Muscle layer of colon (tissue), 2 donors: ENCODE measurements at regions not wholly inside any gene's neighbourhood (a gene's known extent, or its start where the extent isn't known, plus 50 kb on each side); places are given as distances from the start of the nearest gene placed in this dataset.

Source experiments
- H3K27ac ChIP-seq: one replicate; pipeline ENCODE4 v1.7.0; 2013; ENCODE audit warnings: low read depth, mild to moderate bottlenecking, low read length, moderate library complexity
- H3K27me3 ChIP-seq, 2 donors: one replicate each; pipeline ENCODE4 v1.7.0; 2013; ENCODE audit warnings: low read length in 2 of 2, mild to moderate bottlenecking in 2 of 2; ENCODE audit not compliant: insufficient read depth in 2 of 2, control insufficient read depth in 1 of 2
- H3K36me3 ChIP-seq: one replicate; pipeline ENCODE4 v1.7.0; 2013; ENCODE audit warnings: mild to moderate bottlenecking, low read length; ENCODE audit not compliant: insufficient read depth
- H3K4me1 ChIP-seq: one replicate; pipeline ENCODE4 v1.7.0; 2013; ENCODE audit warnings: mild to moderate bottlenecking, low read length; ENCODE audit not compliant: insufficient read depth
- H3K4me3 ChIP-seq, 2 donors: one replicate each; pipeline ENCODE4 v1.7.0; 2013; ENCODE audit warnings: low read length in 2 of 2, low read depth in 1 of 2, mild to moderate bottlenecking in 1 of 2, moderate library complexity in 1 of 2
- H3K9ac ChIP-seq: one replicate; pipeline ENCODE4 v1.7.0; 2013; ENCODE audit warnings: low read length
- H3K9me3 ChIP-seq: one replicate; pipeline ENCODE4 v1.7.0; 2013; ENCODE audit warnings: mild to moderate bottlenecking, low read length
- donor health status: abdominal sarcoma.
- donor health status: Adenocarcinoma of cecum.

DNA sequence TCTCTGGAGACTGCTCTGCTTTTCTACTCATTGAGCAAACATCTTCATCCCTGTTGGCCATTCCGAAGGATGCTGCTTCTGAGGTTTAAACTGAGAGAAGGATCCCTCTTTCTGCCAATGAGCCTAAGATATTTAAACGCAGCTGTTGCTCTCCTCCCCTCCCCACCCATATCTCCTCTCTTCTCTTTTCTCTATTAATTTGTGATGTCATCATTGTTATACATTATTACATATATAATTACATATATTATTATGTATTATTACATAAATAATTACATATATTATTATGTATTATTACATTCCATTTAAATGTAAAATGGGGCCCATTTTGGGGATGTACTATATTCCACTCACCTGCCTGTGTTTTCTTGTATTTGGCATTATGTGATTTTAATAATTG is 82.7 kb upstream of the JUN start:
- no peak overlapping the region for H3K4me3 ChIP-seq

DNA sequence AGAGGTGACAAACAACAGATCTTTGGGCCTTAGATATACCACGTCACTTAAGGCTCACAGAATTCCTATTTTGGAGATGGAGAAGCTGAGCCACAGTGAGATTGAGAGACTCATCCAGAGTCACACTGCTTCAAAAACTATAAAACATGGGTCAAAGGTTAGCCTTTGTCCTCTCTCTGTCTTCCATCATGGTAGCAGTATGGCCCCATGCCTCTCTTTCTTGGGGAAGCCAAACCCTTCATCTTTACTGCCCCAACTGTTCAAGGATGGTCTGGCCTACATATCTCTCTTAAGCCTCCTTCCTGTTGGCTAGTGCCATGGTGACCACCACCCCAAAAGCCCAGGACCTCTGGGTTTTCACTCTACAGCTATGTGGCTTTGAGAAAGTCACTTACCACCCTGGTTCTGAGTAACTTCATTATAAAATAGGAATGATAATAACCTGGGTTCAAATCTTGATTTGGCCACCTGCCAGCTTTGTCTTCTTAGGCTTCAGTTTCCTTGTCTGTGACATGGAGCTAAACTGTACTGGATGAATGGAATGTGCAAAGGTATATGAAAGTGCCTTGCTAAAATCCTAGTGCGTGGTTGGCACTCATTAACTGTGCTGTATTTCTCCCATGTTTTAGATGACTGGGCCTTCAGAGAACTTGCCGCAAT is 85.9 kb upstream of the JUN start:
- no peak overlapping the region for H3K9ac ChIP-seq
- H3K36me3 ChIP-seq: no peaks in the 10 kb centered on the region
- H3K27me3 ChIP-seq: no peaks in the 10 kb centered on the region
- H3K4me3 ChIP-seq: no peak overlapping the region
- peaks cover 7% of the 10 kb centered on the region for H3K4me1 ChIP-seq
- no peak overlapping the region for H3K27ac ChIP-seq
- no peaks in the 10 kb centered on the region for H3K9me3 ChIP-seq

More for the DNA sequence above, 82.7 kb upstream of the JUN start:
- Histone ChIP-seq H3K36me3 (no peaks in the 10 kb centered on the region), H3K9me3 (no peaks in the 10 kb centered on the region), H3K27me3 (no peaks in the 10 kb centered on the region), H3K9ac (no peak overlapping the region), H3K27ac (no peak overlapping the region), H3K4me1 (no peaks in the 10 kb centered on the region)

DNA sequence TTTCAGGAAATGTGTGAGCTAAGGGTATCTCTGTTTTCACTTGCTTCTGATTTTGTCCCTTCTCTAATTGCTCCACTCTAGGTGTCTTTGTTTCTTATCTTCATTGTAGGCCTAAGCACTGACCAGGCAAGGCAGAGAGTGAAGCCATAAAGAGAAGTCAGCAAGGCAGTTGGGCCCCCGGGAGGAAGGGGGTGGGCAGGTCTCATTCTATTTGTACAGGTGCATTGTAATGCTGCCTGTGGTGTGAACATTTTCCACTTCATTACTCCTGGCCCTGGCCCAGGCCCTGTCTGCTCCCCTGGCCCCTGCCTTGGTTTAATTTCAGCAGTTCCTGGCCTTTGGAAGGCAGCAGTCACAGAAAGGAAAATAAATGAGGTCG is 86.4 kb upstream of the JUN start:
- no peaks in the 10 kb centered on the region for H3K9me3 ChIP-seq
- H3K36me3 ChIP-seq: no peaks in the 10 kb centered on the region
- H3K27me3 ChIP-seq: no peaks in the 10 kb centered on the region
- H3K27ac ChIP-seq: no peak overlapping the region
- peaks cover 12% of the 10 kb centered on the region for H3K4me1 ChIP-seq
- H3K4me3 ChIP-seq: no peak overlapping the region
- no peak overlapping the region for H3K9ac ChIP-seq

DNA sequence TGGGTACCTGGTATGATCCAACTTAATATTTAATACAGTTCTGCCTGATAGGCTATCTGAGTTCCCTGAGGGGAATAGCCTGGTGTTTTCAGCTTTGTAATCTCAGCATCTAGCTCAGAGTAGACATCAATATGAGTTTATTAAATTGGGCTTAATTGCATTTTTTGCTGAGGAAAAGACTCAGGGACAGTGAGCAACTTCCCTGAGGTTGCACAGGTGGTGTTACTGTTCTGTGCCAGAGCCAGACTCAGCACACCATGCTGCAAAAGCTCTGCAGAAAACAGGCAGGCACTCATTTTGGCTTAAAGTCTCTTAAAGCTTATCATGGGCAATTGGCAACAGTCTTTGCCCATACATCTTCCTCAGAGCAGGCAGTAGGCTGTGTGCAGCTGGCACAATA is 90.5 kb upstream of the JUN start:
- H3K9ac ChIP-seq: no peak overlapping the region
- peak overlapping the region in 1 of 2 donors; percentile 15 for H3K4me3 ChIP-seq
- peak overlapping the region; percentile 45 for H3K27ac ChIP-seq

DNA sequence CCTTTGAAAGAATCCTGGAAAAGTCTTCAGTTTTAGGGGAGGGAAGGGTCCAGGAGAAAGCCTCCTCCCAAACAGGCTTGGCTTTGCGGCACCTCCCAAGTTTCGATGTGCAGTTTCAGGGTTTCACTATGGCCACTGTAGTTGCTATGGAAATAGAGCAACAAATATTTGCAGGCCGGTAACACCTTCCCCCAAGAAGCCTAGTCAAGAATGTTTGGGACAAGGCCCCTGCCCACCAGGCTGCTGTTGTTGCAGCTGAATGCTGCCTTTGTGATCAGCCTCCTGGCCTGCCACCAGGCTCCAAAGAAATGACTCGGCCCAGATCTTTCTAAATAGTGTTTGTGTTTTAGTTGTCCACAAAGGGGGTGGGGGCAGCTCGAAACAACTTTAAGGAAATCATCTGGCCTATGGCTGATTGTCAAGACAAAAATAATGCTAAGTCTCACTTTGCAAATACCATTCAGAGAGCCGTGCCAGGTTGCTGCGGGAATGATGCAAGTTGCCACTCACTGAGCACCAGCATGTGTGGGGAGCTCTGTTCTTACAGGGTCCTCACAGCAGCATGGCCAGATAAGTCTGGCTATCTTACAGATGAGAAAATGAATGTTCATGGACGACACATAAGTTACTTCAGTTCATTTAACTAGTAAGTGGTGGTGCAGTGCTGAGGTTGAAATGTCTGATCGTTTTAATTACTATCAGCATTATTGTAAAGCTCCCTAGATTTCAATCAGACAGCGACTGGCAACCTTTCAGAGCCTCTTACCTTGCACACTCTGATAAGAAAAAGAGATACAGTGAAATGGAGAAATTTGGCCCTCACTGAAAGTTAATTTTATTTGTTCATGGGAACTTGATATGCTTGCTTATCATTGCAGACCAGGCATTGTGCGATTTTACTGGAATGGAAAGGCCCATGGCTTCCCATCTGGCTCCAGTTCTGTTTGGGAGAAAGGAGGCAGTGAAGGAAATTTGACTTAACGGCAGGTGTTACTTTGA is 91.2 kb upstream of the JUN start:
- Histone ChIP-seq H3K27me3 (no peaks in the 10 kb centered on the region), H3K4me3 (peak overlapping the region in 1 of 2 donors; percentile 15), H3K4me1 (peaks cover 15% of the 10 kb centered on the region), H3K9ac (no peak overlapping the region), H3K36me3 (no peaks in the 10 kb centered on the region), H3K9me3 (no peaks in the 10 kb centered on the region), H3K27ac (peak overlapping the region; percentile 45)

More for the DNA sequence above, 90.5 kb upstream of the JUN start:
- H3K9me3 ChIP-seq: no peaks in the 10 kb centered on the region
- no peaks in the 10 kb centered on the region for H3K27me3 ChIP-seq
- peaks cover 15% of the 10 kb centered on the region for H3K4me1 ChIP-seq
- no peaks in the 10 kb centered on the region for H3K36me3 ChIP-seq

DNA sequence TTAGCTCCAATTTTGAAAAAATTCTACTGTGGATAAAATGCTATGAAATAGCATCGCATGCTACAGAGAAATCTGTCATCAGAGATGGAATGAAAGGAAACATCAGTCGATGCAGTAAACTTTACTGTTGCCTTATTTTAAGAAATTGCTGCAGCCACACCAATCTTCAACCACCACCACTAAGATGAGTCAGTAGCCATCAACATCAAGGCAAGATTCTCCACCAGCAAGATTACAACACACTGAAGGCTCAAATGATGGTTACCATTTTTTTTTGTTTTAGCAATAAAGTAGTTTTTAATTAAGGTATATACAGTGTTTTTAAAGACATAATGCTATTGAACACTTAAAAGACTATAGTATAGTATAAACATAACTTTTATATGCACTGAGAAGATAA is 95.6 kb upstream of the JUN start:
- H3K9ac ChIP-seq: no peak overlapping the region
- H3K4me3 ChIP-seq: no peak overlapping the region
- H3K27ac ChIP-seq: no peak overlapping the region
- H3K27me3 ChIP-seq: no peaks in the 10 kb centered on the region
- no peaks in the 10 kb centered on the region for H3K9me3 ChIP-seq
- no peaks in the 10 kb centered on the region for H3K36me3 ChIP-seq
- peaks cover 13% of the 10 kb centered on the region for H3K4me1 ChIP-seq

DNA sequence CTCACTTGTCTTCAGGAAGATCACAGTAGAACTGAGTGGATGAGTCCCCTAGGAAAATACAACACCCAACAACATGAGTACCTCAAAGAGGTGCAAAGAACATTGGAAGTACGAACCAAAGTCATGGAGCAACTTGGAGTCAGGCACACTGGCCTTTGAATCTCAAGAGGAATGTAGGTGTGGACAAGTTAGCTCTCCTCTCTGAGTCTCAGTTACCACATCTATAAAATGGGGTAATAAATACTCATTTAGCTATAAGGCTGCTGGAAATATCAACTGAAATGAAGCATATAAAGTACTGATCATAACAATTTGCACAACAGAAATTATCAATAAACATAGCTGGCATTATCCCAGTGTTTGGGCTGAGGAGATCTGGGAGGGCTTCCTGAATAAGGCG is 96.7 kb upstream of the JUN start:
- Histone ChIP-seq H3K27me3 (no peaks in the 10 kb centered on the region), H3K4me3 (no peak overlapping the region), H3K36me3 (no peaks in the 10 kb centered on the region), H3K9ac (no peak overlapping the region), H3K4me1 (peaks cover 13% of the 10 kb centered on the region), H3K27ac (no peak overlapping the region), H3K9me3 (no peaks in the 10 kb centered on the region)

DNA sequence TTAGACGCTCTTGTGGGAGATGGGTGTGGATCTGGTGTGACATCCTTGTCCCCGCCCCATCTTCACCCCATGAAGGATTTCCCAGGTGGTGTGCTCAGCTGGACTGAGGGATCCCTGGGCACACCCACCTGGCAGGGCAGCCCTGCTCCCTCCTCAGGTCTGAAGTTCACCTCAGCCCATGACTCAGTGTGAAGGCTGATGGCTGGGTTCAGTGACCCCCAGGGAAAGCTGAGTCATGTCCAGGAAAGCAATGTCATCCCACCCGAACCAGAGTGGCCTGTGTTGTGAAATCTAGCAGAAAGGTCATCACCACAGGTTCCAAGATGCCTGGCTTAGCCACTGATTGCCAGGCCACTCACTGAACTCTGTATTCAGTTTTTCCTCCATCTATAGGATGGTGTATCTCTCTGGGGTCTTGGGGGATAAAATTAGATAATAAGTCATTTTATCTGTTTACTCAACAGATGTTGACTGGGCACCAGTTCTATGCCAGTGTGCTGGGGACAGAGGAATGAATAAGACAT is 97.7 kb upstream of the JUN start:
- H3K27me3 ChIP-seq: no peaks in the 10 kb centered on the region
- H3K4me1 ChIP-seq: peaks cover 12% of the 10 kb centered on the region
- no peak overlapping the region for H3K9ac ChIP-seq
- no peak overlapping the region for H3K4me3 ChIP-seq
- no peaks in the 10 kb centered on the region for H3K9me3 ChIP-seq
- H3K27ac ChIP-seq: no peak overlapping the region
- H3K36me3 ChIP-seq: no peaks in the 10 kb centered on the region

DNA sequence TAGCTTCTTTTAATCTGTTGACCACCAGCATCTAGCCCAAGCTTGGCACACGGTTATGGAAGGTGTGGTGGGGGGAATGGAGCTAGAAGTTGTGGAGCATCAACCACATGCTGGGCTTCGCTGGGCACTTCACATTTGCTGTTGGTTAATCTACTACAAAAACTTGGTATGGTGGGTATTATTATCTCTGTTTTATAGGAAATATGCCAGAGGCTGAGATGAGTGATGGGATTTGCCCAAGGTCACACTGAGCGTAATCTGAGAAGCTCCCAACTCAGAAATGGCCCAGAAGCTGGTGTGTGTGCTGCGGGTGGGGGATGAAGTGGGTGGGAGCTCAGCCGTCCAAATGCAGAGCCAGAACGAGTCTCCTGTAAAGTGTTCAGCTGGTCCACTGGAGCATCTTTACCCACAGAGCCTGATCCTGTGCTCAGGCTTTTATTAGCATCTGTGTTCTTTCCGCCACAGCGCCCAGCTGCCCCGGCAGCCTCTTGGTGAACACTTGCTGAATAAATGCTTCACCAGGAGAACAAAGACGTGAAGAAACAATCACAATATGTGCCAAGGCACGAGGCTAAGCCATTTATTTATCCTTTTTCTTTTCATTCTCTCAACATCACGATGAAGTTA is 98.6 kb upstream of the JUN start:
- no peaks in the 10 kb centered on the region for H3K9me3 ChIP-seq
- no peak overlapping the region for H3K27ac ChIP-seq
- H3K4me3 ChIP-seq: no peak overlapping the region
- H3K9ac ChIP-seq: no peak overlapping the region
- H3K4me1 ChIP-seq: peaks cover 12% of the 10 kb centered on the region
- H3K27me3 ChIP-seq: no peaks in the 10 kb centered on the region
- H3K36me3 ChIP-seq: no peaks in the 10 kb centered on the region

DNA sequence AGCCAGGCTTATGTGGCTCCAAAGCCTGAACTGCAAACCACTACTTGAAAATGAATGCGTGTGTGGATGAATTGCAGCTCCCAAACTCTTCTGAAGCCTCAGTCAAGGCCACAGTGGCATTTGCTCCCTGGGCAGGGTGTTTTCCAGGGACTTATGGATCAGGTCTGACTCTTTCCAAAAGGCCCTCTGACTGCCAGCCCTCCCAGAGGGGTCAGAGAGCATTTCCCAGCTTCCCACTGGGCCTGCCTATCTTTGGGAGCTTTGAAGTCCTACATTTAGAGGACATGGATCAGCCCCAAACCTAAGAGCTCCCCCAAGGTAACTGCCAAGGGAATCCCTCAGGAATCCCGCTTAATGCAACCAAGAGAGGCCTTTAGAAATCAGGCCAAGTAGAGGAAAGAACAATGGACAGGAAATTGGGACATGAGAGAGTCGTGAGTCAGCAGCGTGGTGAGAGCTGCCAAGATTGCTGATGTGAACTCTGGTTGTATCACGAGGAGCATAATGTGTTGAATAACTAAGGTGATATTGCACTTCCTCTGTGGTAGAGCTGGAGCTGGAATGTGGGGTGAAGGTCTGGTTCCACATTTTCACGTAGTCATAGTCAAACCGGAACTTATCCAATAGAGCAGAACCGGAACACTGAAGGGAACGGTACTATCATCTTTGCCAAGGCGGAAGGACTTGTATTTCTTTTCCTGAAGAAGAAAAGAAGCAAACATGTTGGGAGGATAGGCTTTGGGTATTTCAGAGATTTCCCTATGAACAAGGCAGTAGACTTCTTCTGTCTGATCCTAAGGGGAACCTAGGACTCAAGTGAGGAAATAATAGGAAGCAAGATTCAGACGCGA is 99.4 kb upstream of the JUN start:
- H3K9me3 ChIP-seq: no peaks in the 10 kb centered on the region
- no peaks in the 10 kb centered on the region for H3K27me3 ChIP-seq
- no peak overlapping the region for H3K4me3 ChIP-seq
- H3K36me3 ChIP-seq: no peaks in the 10 kb centered on the region
- H3K4me1 ChIP-seq: peaks cover 12% of the 10 kb centered on the region
- no peak overlapping the region for H3K9ac ChIP-seq
- no peak overlapping the region for H3K27ac ChIP-seq
